ENCODE measurements at regions not wholly inside any gene's neighbourhood (a gene's known extent, or its start where the extent isn't known, plus 50 kb on each side); places are given as distances from the start of the nearest gene placed in this dataset.

- H3K4me2 ChIP-seq (ENCODE audit: insufficient read depth, low read length) = no peak overlapping the region
- intact Hi-C loops (cut with micrococcal nuclease) = no loop called here
- CTCF ChIA-PET (ENCODE audit: low intra/inter-chr PET ratio) = no interaction called here
Measured at GRCh38 chr2:136361521-136361920, 243.6 kb upstream of the CXCR4 start.

More at GRCh38 chr2:136361521-136361920, 243.6 kb upstream of the CXCR4 start:
- TF ChIP-seq TCF3 (CRISPR knock-in tag; IDR thresholded peaks at IDR 0.05) (no peak), ZC3H4 (CRISPR knock-in tag; IDR thresholded peaks at IDR 0.05; ENCODE audit: borderline replicate concordance) (no peak), SIN3B (IDR thresholded peaks at IDR 0.05; ENCODE audit: low read depth) (no peak), NFIC (IDR thresholded peaks at IDR 0.05) (no peak), SMARCE1 (IDR thresholded peaks at IDR 0.05) (no peak), NONO (IDR thresholded peaks at IDR 0.05; ENCODE audit: low read depth in 2 of 2, low read length in 1 of 2) (no peak), MECOM (CRISPR knock-in tag; IDR thresholded peaks at IDR 0.05) (no peak), U2AF1 (optimal IDR thresholded peaks at IDR 0.05; ENCODE audit: low read depth, low read length) (no peak), WHSC1 (IDR thresholded peaks at IDR 0.05; ENCODE audit: low read length) (no peak), KDM5B (IDR thresholded peaks at IDR 0.05; ENCODE audit: insufficient replicate concordance, low read depth, low read length) (no peak), BDP1 (IDR thresholded peaks at IDR 0.05; ENCODE audit: insufficient read depth, insufficient read length) (no peak), RAD51 (IDR thresholded peaks at IDR 0.05; ENCODE audit: borderline replicate concordance, low read depth) (no peak), MTA3 (IDR thresholded peaks at IDR 0.05; ENCODE audit: borderline replicate concordance) (no peak)
- TF ChIP-seq, protein P1, sequence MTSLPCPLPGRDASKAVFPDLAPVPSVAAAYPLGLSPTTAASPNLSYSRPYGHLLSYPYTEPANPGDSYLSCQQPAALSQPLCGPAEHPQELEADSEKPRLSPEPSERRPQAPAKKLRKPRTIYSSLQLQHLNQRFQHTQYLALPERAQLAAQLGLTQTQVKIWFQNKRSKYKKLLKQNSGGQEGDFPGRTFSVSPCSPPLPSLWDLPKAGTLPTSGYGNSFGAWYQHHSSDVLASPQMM (CRISPR knock-in tag; IDR thresholded peaks at IDR 0.05) = no peak
- TF ChIP-seq, protein P2, sequence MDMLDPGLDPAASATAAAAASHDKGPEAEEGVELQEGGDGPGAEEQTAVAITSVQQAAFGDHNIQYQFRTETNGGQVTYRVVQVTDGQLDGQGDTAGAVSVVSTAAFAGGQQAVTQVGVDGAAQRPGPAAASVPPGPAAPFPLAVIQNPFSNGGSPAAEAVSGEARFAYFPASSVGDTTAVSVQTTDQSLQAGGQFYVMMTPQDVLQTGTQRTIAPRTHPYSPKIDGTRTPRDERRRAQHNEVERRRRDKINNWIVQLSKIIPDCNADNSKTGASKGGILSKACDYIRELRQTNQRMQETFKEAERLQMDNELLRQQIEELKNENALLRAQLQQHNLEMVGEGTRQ (CRISPR knock-in tag; IDR thresholded peaks at IDR 0.05) = no peak
- Histone ChIP-seq H3K9ac (ENCODE audit: insufficient read depth in 1 of 2, low read depth in 2 of 2, low read length in 2 of 2) (no peak overlapping the region), H3K9me3 (replicated peaks; ENCODE audit: control insufficient read depth, insufficient read depth, low read depth, low read length) (no peaks in the 10 kb centered on the region), H3K27me3 (ENCODE audit: control insufficient read depth in 2 of 2, insufficient read depth in 2 of 2, low read length in 2 of 2) (peaks cover 0 to 9% of the 10 kb centered on the region in 2 experiments; a peak in 1 of 5 replicates), H3K4me1 (replicated peaks in 1 of 2; ENCODE audit: control insufficient read depth in 2 of 2, insufficient read depth in 2 of 2, low read length in 2 of 2) (no peaks in the 10 kb centered on the region), H3K9me1 (ENCODE audit: control insufficient read depth, insufficient read depth, low read length) (no peaks in the 10 kb centered on the region), H3K79me2 (ENCODE audit: control insufficient read depth, insufficient read depth, low read length) (no peaks in the 10 kb centered on the region), H4K20me1 (replicated peaks; ENCODE audit: control insufficient read depth, insufficient read depth, low read length) (no peaks in the 10 kb centered on the region), H3K36me3 (ENCODE audit: control insufficient read depth, insufficient read depth, low read length) (no peaks in the 10 kb centered on the region), H2AFZ (ENCODE audit: low read depth, low read length) (no peak overlapping the region), H3K27ac (ENCODE audit: extremely low read depth, low read depth, low read length) (no peak overlapping the region), H3K4me3 (no peak overlapping the region)
- no peak for DNase-seq (ENCODE audit: extremely low read depth in 1 of 4, low spot score in 3 of 4)
- FAIRE-seq = no peak
- no TSS peak for BruUV-seq (replicated peaks)
- in situ Hi-C loops (cut with MboI) = no loop called here
- ATAC-seq = no peak
- 8% methylated on average over 3 of the region's 3 CpGs for WGBS (ENCODE audit: insufficient coverage, low coverage, missing lambda C conversion rate)
- POLR2A ChIA-PET = no interaction called here
